HFFc6 (cell line): ENCODE measurements at regions not wholly inside any gene's neighbourhood (a gene's known extent, or its start where the extent isn't known, plus 50 kb on each side); places are given as distances from the start of the nearest gene placed in this dataset.
"Not testable (repeated sequence)": the region's sequence is repeated elsewhere in the genome, so short reads cannot be mapped to it uniquely, and the experiment has no call there.

ENCODE experiments used
- DNase-seq: peaks from one replicate; pipeline ENCODE4 v3.0.0-alpha.2; 2018
- H3K27ac Mint-ChIP-seq: 2 replicates; pipeline ENCODE4 v1.8.0; 2020; ENCODE audit warnings: mild to moderate bottlenecking, mixed read lengths
- H3K27me3 Mint-ChIP-seq: 2 replicates; pipeline ENCODE4 v1.8.0; 2021; ENCODE audit warnings: mild to moderate bottlenecking, moderate library complexity, mixed read lengths; ENCODE audit not compliant: insufficient read depth
- H3K36me3 Mint-ChIP-seq: 2 replicates; pipeline ENCODE4 v1.8.0; 2021; ENCODE audit warnings: low read depth, mixed read lengths
- H3K4me1 Mint-ChIP-seq: 2 replicates; pipeline ENCODE4 v1.8.0; 2020; ENCODE audit warnings: low read depth, mixed read lengths
- H3K4me3 Mint-ChIP-seq: 2 replicates; pipeline ENCODE4 v1.8.0; 2020; ENCODE audit warnings: mild to moderate bottlenecking, moderate library complexity, mixed read lengths
- H3K9me3 Mint-ChIP-seq: 2 replicates; pipeline ENCODE4 v1.8.0; 2020; ENCODE audit warnings: mild to moderate bottlenecking, mixed read lengths
- TF ChIP-seq, protein P1 (sequence below): fragments of 200-600 bp; sonication (generic); IDR thresholded peaks from 2 replicates; pipeline ENCODE4 v1.5.0; 2021; ENCODE audit warnings: antibody characterized with exemption, mild to moderate bottlenecking

DNA sequence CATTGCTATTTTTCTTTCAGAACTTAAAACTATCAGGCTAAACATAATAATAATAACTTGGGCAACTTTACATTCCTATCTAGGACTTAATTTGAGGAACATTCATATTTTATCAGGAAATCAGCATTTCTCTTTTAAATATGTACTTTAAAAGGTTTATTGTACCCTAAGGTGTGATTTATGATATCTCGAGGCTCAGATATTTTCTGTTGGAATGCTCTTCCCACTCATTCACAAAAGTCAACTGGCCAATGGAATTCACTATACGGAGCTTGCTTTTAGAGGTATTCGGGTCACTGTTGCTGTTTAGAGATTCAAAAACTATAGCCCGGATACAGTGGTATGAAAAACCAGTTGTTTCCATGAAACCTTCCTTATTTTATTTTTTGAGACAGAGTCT is 328.3 kb downstream of the GBA3 start:
- TF ChIP-seq, protein P1, sequence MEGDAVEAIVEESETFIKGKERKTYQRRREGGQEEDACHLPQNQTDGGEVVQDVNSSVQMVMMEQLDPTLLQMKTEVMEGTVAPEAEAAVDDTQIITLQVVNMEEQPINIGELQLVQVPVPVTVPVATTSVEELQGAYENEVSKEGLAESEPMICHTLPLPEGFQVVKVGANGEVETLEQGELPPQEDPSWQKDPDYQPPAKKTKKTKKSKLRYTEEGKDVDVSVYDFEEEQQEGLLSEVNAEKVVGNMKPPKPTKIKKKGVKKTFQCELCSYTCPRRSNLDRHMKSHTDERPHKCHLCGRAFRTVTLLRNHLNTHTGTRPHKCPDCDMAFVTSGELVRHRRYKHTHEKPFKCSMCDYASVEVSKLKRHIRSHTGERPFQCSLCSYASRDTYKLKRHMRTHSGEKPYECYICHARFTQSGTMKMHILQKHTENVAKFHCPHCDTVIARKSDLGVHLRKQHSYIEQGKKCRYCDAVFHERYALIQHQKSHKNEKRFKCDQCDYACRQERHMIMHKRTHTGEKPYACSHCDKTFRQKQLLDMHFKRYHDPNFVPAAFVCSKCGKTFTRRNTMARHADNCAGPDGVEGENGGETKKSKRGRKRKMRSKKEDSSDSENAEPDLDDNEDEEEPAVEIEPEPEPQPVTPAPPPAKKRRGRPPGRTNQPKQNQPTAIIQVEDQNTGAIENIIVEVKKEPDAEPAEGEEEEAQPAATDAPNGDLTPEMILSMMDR: no peak
- H3K9me3 Mint-ChIP-seq: peaks cover 35% of the 10 kb centered on the region
- DNase-seq: no peak
- H3K4me1 Mint-ChIP-seq: no peaks in the 10 kb centered on the region
- H3K27me3 Mint-ChIP-seq: no peaks in the 10 kb centered on the region
- H3K4me3 Mint-ChIP-seq: no peak overlapping the region
- no peaks in the 10 kb centered on the region for H3K36me3 Mint-ChIP-seq
- H3K27ac Mint-ChIP-seq: no peak overlapping the region

DNA sequence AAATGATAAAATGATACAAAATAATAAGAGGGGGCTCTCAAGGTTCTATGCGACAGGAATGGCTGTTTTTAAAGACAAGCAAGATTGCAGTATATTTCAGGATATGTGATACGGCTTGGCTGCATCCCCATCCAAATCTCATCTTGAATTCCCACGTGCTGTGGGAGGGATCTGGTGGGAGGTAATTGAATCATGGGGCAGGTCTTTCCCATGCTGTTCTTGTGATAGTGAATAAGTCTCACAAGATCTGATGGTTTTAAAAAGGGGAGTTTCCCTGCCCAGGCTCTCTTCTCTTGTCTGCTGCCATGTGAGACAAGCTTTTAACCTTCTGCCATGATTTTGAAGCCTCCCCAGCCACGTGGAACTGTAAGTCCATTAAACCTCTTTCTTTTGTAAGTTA is 327.7 kb downstream of the GBA3 start:
- peaks cover 34% of the 10 kb centered on the region for H3K9me3 Mint-ChIP-seq
- not testable (repeated sequence) for H3K27ac Mint-ChIP-seq, H3K36me3 Mint-ChIP-seq

DNA sequence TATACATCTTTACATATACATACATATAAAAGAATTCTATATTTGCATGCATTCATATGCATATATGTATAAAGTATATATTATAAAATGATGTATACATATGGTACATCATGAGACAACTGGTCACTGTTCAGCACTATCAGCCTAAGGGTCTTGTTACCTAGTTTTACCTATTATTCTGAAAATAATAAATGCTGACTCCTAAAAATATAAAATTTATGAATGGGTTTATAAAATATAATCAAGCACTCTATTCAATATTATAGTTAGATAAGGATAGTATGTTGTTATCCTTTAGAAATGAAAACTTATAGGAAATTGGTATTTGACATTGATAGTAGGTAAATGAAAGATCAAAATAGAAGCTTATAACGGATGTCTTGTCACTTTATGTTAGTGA is 324.2 kb downstream of the GBA3 start:
- Mint-ChIP-seq H3K4me3 (no peak overlapping the region), H3K9me3 (peaks cover 14% of the 10 kb centered on the region), H3K4me1 (no peaks in the 10 kb centered on the region), H3K36me3 (no peaks in the 10 kb centered on the region), H3K27me3 (no peaks in the 10 kb centered on the region), H3K27ac (no peak overlapping the region)
- TF ChIP-seq, protein P1: no peak
- DNase-seq: no peak

More for the DNA sequence above, 327.7 kb downstream of the GBA3 start:
- not testable (repeated sequence) for H3K4me1 Mint-ChIP-seq, H3K27me3 Mint-ChIP-seq, DNase-seq, H3K4me3 Mint-ChIP-seq

DNA sequence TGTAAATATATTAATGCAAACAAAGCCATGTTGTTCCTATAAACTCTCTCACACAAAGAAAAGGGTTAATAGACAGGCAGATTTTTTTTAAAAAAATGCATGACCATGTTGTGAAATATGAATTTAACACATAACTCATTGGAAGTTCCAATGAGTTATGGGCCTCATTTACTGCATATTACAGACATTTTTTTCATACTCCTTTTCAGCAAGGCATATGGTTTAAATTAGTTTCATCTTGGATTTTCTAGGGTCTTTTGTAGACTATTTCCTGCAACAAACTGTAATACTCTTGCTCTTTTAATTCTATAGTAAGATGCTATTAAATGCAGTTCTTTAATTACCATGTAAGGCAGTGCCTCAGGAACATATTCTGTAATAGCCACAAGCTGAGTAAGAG is 323.1 kb downstream of the GBA3 start:
- H3K4me1 Mint-ChIP-seq: no peaks in the 10 kb centered on the region
- no peaks in the 10 kb centered on the region for H3K36me3 Mint-ChIP-seq
- H3K9me3 Mint-ChIP-seq: peaks cover 6% of the 10 kb centered on the region
- H3K27me3 Mint-ChIP-seq: no peaks in the 10 kb centered on the region
- no peak overlapping the region for H3K4me3 Mint-ChIP-seq
- H3K27ac Mint-ChIP-seq: no peak overlapping the region
- TF ChIP-seq, protein P1: no peak
- DNase-seq: no peak

DNA sequence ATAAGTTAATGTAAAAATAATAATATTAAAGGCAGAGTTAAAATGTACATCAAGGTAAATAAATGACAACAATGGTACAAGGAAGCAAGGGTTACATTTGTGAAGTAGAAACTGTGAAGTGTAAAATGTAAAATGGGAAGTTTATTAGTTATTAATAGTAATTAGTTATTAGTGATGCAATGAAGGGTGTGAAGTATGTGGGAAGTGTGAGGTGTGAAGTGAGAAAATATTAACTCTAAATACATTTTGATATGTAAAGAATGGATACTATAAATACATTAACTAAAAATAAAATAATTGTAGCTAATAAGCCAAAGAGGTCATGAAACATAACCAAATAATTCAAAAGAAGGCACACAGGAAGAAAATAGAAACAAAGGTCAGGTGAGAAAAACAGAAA is 316.4 kb downstream of the GBA3 start:
- no peak overlapping the region for H3K27ac Mint-ChIP-seq
- H3K4me3 Mint-ChIP-seq: no peak overlapping the region
- H3K27me3 Mint-ChIP-seq: no peaks in the 10 kb centered on the region
- no peaks in the 10 kb centered on the region for H3K4me1 Mint-ChIP-seq
- no peak for DNase-seq
- no peaks in the 10 kb centered on the region for H3K36me3 Mint-ChIP-seq
- H3K9me3 Mint-ChIP-seq: peaks cover 25% of the 10 kb centered on the region
- TF ChIP-seq, protein P1: no peak

DNA sequence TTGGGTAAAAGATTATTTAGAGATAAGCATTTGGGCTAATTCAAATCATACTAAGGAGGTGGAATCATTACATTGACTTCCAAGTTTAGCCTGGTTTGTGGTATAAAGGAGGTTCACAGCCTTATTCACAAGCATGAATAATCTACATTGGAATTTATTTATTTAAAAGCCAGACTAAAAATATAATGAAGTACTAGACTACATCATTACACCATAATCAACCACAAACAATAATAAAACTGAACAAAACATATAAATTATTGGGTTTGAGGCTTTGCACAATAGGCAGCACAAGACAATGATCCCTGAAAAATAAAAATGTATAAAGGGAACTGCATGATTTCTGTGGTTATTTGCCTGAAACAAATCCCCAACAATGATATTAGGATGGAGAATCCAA is 314.0 kb downstream of the GBA3 start:
- Mint-ChIP-seq H3K4me1 (no peaks in the 10 kb centered on the region), H3K4me3 (no peak overlapping the region), H3K27me3 (no peaks in the 10 kb centered on the region), H3K27ac (no peak overlapping the region), H3K9me3 (peaks cover 32% of the 10 kb centered on the region), H3K36me3 (no peaks in the 10 kb centered on the region)
- DNase-seq: no peak
- TF ChIP-seq, protein P1: no peak
